ENCODE measurements at regions not wholly inside any gene's neighbourhood (a gene's known extent, or its start where the extent isn't known, plus 50 kb on each side); places are given as distances from the start of the nearest gene placed in this dataset.

DNA sequence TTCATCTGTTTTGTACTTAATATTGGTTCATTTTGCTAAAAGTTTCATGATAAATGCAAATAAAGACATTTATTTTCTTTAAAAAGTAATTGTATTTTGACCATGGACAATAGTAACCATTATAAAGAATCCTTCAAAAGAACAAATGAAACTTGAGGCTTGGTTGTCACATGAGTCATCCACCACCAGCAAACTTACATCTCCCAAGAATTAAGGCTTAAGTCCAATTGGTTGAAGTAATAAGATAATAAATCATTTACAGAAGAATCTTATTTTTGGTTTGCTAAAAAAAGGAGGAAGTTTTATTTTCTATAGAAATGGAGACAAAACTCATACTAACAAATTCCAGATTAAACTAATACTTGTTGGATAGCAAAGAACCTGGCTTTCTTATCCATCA, 84.8 kb upstream of the KITLG start:
- DNase-seq = no peak

GRCh38 chr12:88662961-88663360, 82.7 kb upstream of the KITLG start:
- DNase-seq = no peak

- DNase-seq = no peak
Measured at GRCh38 chr12:88662093-88662492, 81.8 kb upstream of the KITLG start.

DNA sequence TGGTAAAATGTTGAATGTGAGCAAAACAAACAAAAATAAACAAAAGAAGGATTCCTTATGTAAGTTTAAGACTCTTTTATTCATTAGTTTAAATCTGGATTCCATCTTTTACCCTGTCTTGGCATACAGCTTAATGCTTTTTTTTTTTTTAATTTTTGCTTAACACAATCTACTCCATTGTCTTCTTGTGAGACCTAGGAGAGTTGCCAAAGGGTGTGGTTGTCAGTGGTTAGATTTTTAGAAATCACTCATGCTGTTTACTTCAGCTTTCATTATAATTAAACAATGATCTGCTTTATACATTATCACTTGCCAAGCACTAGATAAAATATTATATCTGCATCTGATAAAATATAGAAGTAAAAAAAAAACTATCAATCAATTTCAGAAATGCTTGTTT, 77.7 kb upstream of the KITLG start:
- DNase-seq = no peak

- DNase-seq = no peak
Measured at GRCh38 chr12:88650715-88651114, 70.4 kb upstream of the KITLG start.

DNA sequence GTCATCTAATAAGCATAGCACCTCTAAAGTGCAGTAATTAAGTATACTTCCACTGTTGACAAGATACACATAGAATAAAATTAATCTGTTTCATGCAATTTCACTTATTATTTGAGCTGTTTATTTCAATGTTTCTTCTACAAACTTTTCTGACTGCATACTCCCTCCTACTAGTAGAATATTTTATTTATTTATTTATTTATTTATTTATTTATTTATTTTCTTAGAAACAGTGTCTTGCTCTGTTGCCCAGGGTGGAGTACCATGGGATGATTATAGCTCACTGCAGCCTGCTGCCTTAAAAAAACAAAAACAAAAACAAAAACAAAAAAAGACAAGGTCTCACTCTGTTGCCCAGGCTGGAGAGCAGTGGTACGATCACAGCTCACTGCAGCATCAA, 68.4 kb upstream of the KITLG start:
- no peak for DNase-seq

DNA sequence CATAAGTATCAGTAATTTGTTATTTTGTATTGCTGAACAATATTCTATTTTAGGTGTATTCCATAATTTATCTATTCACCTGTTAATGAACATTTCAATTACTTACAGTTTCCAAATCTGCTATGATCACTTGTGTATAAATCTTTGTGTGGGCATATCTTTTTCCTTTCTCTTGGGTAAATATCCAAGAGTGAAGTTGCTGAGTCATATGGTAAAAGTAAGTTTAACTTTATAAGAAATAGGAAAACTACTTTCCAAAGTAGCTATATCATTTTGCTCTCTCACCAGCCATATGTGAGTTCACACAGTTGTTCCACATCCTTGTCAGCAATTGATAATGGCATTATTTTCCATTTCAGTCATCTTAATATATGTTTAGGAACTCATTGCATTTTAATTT, 66.6 kb upstream of the KITLG start:
- no peak for DNase-seq

DNA sequence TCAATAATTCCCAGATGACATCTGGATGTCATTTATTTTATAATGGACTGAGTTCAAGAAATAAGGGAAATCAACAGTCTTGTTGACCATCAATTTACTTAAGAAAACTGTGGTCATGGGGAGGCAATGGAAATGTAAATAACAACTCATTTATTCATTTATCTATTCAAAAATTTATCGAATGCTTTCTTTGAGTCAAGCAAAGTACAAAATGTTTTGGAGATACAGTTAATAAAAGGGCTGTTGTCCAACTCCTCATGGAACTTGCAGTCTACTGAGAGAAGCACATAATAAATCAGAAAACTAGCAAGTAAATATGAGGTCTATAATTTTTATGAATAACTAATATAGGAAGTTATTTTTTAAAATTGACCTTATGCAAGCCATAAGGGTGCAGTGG, 65.5 kb upstream of the KITLG start:
- DNase-seq = no peak

DNA sequence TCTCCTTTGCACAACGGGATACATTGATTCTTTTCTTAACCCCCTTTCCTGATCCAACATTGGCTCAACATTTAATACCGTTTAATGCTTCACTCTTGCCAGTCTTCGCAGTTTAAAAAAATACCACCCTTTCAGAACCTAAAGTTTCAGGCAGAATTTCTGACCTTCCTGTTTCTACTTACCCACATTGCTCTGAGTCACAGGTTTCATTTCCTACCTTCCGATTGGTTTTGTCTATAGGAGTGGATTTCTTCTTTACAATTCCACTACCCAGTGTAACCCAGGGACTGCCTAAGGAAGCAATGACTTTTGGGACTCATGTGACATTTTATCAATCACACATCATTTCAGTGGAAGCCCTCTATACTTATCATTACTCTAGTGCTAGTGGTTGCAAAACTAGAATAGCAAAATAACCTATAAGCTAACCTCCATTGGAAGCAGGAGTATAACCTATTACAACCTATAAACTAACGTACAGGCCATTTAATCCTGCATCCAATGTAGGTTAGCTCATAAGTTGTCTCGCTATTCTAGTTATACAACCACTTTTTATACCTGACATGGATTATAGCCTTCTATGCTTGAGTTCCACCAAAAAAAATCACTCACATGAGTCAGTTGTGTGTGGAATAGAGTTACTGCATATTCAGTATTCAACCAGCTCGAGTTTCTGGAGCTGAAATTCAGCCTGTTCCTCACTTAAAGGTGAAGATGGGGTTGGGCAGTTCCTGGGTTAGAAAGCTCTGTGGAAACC, 64.9 kb upstream of the KITLG start:
- DNase-seq = no peak

GRCh38 chr12:88643685-88644084, 63.4 kb upstream of the KITLG start:
- DNase-seq = no peak

DNA sequence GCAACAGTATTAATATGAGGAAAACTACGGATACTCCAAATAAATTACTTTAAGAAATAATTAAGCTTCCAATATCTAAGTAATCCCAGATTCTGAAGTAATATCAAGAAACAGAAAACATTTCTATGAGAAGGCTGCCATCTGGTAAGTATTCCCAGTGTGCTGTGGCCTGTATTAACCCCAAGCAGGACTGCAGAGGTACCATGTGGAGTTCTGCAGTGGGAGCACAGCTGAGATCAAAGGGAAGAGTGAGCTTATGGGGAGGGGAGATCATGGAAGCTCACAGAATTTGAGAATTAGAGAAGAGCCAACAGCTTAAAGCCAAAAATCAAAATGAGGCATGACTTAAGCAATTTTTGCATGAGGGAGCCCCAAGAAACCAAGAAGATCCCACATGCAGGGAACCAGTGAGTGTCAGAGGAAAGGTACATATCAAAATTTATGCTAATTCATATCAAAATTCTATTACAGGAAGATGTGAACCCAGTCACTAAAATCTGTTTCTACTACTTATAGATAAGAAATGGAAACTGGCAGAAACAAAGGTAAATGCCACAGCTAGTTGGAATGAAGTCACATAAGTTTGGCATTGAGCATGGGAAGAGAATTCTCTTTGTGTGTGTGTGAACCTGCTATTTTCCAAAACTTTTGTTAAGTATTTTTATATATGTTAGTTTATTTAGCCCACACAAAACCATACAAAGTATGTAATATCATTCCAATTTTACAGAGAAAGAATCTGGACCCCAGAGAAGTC, 62.6 kb upstream of the KITLG start:
- DNase-seq = no peak

DNA sequence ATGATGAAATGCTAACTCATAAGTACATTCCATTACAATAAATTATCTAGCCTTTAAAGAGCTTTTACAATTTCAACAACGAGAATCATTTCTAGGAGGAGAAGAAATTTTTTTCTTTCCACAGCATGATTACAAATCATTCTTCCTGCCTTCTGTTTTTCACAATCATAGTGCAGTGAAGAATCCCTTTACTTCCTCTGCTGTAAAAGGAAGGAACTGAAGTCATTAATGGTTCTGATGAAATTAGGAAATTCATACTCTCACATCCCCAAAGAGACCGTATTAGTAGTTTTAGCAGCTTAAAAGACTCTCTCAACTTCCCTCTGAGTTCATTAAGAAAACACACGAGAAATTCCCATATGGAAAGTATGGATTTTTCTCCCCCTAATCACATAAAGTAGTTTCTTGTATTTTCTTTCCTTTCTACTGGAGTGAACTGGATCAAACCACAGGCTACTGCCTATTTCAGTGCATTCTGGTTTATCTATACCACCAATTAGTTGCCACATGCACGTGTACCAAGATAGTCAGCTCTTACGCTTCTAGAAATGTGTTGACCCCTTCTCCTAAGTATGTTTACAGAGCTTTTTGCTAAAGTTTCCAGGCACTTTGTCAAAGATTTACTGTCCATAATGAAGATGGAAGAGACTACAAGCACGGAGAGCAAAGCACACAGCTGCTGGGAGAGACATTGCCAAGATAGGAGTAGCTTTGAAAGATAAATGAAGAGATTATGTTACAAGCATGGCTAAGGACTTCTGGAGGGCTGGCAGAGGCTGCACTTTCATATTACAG, 58.9 kb upstream of the KITLG start:
- no peak for DNase-seq

- DNase-seq = no peak
Measured at GRCh38 chr12:88638388-88638787, 58.1 kb upstream of the KITLG start.

DNA sequence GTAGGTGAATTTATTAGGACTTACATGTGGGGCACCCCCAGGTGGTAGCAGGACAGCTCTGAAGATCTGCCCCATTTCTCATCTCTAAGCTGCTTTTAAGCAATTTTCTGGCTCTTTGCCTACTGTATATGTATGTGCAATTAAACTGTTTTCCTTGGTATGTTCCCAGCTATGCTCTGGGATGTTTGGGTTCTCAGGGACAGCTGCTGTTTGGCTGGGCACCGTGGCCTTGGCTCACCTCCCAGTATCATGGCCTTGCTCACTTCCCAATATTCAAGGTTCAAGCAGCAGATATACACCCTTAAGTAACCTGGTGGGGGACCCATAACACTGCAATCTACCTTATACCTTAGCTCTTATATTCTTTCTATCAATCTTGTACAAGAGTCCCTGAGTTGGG, 53.7 kb upstream of the KITLG start:
- no peak for DNase-seq

DNA sequence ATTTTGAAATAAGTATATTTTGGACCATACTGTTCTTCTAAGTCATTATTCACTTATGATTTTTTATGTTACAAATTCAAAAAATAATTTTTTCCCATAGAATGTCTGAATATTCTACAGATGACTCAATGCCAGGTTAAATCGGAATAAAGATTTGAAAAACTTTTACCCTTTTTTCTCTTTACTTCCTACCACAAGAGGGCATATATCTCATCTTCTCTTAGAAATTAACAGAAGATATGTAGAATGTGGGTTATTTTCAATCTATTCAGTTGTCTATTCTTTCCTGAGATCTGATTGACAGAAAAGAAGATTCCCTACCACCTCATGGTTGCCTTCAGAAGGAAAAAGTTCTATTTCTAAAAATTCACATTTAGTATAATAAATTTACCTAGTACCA, 53.0 kb upstream of the KITLG start:
- DNase-seq = no peak

DNA sequence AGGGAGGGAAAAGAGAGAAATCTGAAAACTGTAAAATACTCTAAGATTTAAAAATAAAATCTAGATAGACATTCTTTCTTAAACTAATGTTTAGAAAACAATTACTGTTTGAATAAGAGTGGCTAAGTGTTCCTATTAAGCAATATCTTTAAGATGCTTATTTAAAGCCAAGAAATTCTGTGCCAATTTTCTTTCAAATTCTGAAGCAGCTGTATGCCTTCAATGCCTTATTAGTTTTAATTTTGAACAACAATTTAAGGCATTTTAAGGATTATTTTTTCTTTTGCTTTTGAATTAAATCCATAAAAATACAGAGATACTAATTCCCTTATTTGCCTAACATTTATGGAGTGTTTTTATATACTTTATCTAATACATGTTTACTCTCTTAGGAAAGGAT, 50.3 kb upstream of the KITLG start:
- no peak for DNase-seq

All from NCI-H1694 treated with DMSO at 0.1 percent for 48 hours (cell line).